GM18870 (cell line): ENCODE measurements at regions not wholly inside any gene's neighbourhood (a gene's known extent, or its start where the extent isn't known, plus 50 kb on each side); places are given as distances from the start of the nearest gene placed in this dataset.
"Not testable (repeated sequence)": the region's sequence is repeated elsewhere in the genome, so short reads cannot be mapped to it uniquely, and the experiment has no call there.

ENCODE experiments used
- ATAC-seq: cut with Tn5 transposase; IDR thresholded peaks from one replicate; pipeline ENCODE4 v1.9.1; 2021; ENCODE audit warnings: moderate library complexity; ENCODE audit not compliant: unreplicated experiment

- no peak for ATAC-seq
Observed at GRCh38 chr5:118303296-118303695, 685.1 kb downstream of the DTWD2 start.

GRCh38 chr5:118302786-118303185 is 685.6 kb downstream of the DTWD2 start:
- no peak for ATAC-seq

- no peak for ATAC-seq
Observed at GRCh38 chr5:118301696-118302095, 686.7 kb downstream of the DTWD2 start.

GRCh38 chr5:118295045-118295444 is 693.3 kb downstream of the DTWD2 start:
- no peak for ATAC-seq

- peak; percentile 76 for ATAC-seq
Observed at GRCh38 chr5:118293378-118293777, 695.0 kb downstream of the DTWD2 start.

- ATAC-seq, result no peak
Observed at GRCh38 chr5:118290204-118290603, 698.1 kb downstream of the DTWD2 start.

GRCh38 chr5:118284230-118284629 is 704.1 kb downstream of the DTWD2 start:
- ATAC-seq, result not testable (repeated sequence)

- ATAC-seq, result not testable (repeated sequence)
Observed at GRCh38 chr5:118282480-118283038, 705.8 kb downstream of the DTWD2 start.

- ATAC-seq, result no peak
Observed at GRCh38 chr5:118279540-118280294, 708.6 kb downstream of the DTWD2 start.

- ATAC-seq, result no peak
Observed at GRCh38 chr5:118270526-118270925, 717.8 kb downstream of the DTWD2 start.

GRCh38 chr5:118258223-118258622 is 730.1 kb downstream of the DTWD2 start:
- no peak for ATAC-seq

GRCh38 chr5:118257066-118257465 is 731.3 kb downstream of the DTWD2 start:
- ATAC-seq, result no peak

- ATAC-seq, result no peak
Observed at GRCh38 chr5:118253225-118254061, 734.9 kb downstream of the DTWD2 start.

GRCh38 chr5:118249386-118249785 is 739.0 kb downstream of the DTWD2 start:
- peak; percentile 82 for ATAC-seq

- ATAC-seq, result no peak
Observed at GRCh38 chr5:118247458-118247857, 740.9 kb downstream of the DTWD2 start.

- ATAC-seq, result no peak
Observed at GRCh38 chr5:118243613-118244012, 744.7 kb downstream of the DTWD2 start.

GRCh38 chr5:118243068-118243467 is 745.3 kb downstream of the DTWD2 start:
- ATAC-seq, result no peak

GRCh38 chr5:118236108-118236849 is 752.1 kb downstream of the DTWD2 start:
- no peak for ATAC-seq

- ATAC-seq, result no peak
Observed at GRCh38 chr5:118233606-118234005, 754.7 kb downstream of the DTWD2 start.

- ATAC-seq, result no peak
Observed at GRCh38 chr5:118228489-118228888, 759.9 kb downstream of the DTWD2 start.

GRCh38 chr5:118224546-118224945 is 763.8 kb downstream of the DTWD2 start:
- ATAC-seq, result no peak
